ENCODE measurements at regions not wholly inside any gene's neighbourhood (a gene's known extent, or its start where the extent isn't known, plus 50 kb on each side); places are given as distances from the start of the nearest gene placed in this dataset.

DNA sequence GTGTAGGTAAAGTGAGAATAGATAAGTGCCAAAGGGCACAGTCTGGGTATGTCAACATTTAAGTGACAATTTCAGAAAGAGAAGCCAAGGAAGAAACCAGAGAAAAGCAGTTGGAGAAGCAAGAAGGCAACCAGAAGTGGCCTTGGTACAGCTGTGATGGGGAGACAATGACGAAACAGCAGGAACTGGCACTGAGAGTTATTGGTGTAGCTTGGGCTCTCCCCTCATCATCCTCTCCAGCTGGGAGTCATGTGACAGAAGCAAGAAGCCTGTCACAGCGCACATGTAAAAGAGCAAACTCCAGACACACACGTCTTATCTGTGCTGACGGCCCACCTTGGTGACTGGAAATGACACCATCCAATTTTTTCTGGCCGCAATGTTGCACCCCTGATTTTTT is 203.3 kb upstream of the NUDT4 start:
- intact Hi-C loops (cut with micrococcal nuclease) = no loop called here

DNA sequence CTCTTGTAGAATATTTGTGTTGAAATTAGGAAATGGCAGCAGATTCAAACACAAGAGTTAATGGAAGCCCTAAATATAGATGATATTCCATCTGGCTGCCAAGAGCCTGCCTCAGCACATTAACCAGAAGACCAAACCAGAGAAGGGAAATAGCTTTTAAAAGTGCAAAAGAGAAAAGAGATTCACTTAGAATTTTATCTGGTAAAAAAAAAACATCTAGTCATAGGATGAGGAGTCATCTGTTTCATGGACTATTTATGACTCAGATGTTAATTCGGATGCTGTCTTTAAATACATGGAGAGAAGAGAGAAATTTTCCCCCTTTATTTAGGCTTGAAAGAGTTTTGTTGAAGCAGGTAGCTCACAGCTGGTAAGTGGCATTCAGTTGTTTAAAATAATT is 201.6 kb upstream of the NUDT4 start:
- intact Hi-C loops (cut with micrococcal nuclease) = no loop called here

DNA sequence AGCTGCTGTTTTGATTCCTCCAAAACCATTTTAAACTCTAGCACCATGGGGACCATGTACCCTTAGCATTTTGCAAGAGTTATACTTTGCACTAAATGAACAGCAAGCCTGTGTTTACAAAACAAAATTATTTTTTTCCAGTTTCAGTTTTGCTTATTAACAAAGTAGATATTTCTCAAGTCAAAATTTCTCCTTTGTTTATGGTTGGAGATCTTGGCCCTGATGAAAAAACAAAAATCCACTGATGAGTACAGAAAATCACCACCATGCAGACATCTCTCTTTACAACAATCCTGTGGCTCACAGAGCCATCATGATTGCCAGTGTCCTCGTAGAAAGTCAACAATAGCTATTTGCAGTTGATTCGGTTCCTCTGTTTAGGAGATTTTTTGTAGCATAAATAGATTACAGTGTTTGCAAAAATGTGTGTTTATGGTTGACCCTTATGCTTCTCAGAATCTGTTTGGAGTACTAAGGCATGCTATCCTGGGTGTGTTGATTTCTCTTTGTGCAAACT is 201.1 kb upstream of the NUDT4 start:
- intact Hi-C loops (cut with micrococcal nuclease) = no loop called here

DNA sequence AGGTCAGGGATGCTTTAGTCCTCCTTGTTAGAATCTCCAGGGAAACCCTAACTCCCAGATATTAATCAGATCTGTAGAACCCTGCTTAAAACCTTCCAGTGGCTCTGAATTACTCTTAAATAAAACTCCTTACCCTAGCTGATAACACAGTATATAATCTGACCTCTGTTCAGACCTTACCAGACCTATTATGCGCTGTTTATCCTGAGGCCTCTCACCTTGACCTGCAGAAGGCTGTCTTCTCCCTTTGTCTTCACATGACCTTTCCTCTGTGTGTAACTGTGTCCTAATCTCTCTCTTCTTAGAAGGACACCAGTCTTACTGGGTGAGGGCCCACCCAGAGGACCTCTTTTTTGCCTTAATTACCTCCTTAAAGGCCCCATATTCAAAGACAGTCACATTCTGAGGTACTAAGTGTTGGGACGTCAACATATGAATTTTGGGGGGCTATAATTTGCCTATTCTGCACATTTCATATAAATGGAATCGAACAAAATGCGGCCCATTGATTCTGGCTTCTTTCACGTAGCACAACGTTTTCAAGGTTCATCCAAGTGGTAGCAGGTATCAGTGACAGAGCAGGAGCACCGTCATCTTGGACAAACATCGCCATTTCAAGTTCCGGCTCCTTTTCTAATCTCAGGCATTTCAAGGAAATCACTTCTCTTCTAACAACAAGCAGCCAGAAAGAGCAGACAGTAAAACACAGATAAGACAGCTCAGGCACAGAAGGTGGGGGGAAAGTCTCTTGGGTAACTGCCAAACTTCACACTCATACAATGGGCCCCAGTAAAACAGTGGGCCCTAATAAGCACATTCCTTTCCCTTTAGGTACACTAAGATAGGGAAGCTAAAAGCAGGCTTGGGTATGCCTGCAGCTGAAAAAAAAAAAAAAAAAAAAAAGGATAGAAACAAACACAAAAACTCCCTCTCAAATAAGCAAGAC is 200.2 kb upstream of the NUDT4 start:
- intact Hi-C loops (cut with micrococcal nuclease) = no loop called here

DNA sequence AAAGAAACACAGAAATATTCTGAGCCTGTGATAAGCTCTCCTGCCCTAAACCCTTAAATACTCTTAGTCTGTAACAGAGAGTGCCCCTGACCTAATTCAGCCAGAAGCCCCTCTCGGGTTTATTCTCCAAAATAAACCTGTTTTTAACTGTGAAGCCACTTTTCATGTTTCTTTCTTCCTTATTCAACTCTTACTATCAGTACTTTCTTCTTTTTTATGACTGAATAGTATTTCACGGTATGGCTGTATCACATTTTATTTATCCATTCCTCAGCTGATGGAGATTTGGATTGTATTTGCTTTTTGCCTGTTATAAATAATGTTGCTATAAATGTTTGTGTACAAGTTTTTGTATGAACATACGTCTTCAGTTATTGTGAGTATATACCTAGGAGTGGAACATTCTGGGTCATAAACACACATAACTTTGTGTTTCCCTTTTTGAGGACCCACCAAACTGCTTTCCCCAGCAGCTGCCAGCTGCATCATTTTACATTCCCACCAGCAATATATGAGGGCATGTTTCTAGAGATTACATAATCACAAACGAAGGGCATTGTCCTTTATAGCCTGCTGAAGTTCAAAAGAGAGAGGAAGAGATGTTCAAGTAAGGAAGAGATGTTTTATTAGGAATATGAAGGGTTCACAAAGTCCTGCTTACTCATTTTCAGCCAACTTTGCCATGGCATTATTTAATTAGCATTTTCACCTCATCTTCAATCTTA is 199.4 kb upstream of the NUDT4 start:
- intact Hi-C loops (cut with micrococcal nuclease) = no loop called here

DNA sequence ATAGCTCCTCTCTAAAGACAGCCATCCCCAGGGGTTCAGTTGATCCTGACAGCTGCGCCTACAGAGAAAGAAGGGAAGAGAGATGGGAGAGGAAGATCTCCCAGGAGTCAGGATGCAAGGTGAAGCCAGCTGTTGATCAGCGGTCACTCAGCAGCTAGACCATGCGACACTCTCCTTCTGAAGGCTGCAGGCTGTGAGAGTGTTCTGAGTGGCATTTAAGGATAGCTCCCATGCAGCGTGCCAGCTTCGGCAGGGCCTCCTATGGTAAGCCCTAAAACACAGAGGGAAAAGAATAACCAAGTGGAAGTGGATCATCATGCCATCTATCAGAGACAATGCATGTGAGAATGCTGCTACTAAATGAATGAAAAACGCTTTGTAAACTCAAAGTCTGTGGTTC is 197.9 kb upstream of the NUDT4 start:
- intact Hi-C loops (cut with micrococcal nuclease) = loop anchor here (5.0 kb wide), 1 partner anchor 68 kb away; no protein-coding TSS in a partner anchor

DNA sequence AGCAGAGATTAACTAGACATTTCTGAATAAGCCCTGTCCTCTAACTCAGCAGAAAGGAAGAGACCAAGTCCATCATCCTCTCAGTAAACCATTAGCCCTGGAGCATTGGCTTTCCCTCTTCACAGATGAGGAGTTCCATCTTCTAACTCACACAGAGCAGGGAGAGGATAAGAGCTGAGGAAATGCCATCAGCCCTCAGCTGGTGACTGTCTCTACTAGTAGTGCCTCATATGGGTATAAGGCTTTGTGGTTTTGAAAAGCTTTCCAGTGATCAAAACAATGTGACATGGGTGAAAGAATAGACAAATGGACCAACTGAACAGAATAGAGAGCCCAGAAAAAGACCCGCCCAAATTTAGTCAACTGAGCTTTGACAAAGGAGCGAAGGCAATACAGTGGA is 197.2 kb upstream of the NUDT4 start:
- intact Hi-C loops (cut with micrococcal nuclease) = loop anchor here (5.0 kb wide), 1 partner anchor 67 kb away; no protein-coding TSS in a partner anchor

DNA sequence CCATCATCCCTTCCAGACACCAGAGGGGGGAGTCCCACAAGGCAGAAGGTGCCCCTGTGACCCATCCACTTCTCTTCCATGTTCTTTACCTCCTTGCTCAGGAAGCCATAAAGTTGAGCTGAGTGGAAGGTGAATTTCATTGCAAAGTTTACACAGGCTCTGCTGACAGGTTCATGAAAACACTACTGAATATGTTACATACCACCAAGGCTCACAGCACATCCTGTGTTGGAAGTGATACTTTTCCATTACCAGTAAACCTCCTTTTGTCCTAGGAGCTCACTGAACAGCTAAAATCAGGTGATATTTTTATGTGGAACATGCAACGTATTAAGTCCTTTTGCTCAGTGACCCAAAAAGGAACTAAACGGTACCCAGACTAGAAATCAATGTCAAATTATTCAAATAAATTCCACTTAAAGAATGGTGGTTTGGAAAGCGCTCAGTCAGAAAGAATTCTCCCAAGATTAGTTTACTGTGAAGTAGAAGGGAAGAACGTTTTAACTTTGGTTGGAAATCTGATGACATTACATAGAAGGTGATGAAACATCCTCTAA is 196.2 kb upstream of the NUDT4 start:
- intact Hi-C loops (cut with micrococcal nuclease) = loop anchor here (5.0 kb wide), 1 partner anchor 66 kb away; no protein-coding TSS in a partner anchor

DNA sequence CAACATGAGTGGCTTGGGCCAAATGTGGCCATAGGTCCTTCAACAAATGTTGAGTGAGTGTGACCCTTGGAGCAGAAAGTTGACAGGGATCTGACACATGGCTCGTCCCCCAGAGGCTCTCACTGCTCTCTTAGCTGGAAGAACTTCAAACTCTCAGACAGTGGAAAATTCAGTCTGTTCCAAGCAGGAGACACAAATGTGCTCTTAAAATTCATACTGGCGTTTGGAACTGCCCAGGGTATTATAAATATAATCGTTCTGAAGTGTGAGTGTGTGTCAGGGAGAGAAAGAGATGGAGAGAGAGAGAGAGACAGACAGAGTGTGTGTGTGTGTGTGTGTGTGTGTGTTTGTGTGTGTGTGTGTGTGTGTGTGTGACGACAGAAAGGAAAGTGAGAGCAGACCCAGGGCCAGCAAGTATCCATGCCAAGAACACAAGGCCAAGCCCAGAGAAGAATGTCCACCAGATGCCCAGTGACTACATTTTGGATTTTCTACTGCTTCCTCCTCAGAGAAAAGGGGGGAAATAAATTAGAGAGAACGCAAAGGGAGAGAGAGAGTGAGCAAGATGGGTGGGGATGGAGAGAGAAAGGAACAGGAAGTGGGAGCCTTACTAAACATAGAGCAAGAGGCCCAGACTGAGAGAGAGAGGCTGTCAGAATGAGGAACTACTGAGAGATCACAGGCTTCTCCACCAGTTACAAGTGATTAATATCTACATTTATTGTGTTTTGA is 193.6 kb upstream of the NUDT4 start:
- intact Hi-C loops (cut with micrococcal nuclease) = loop anchor here (5.0 kb wide), 1 partner anchor 63 kb away; no protein-coding TSS in a partner anchor

DNA sequence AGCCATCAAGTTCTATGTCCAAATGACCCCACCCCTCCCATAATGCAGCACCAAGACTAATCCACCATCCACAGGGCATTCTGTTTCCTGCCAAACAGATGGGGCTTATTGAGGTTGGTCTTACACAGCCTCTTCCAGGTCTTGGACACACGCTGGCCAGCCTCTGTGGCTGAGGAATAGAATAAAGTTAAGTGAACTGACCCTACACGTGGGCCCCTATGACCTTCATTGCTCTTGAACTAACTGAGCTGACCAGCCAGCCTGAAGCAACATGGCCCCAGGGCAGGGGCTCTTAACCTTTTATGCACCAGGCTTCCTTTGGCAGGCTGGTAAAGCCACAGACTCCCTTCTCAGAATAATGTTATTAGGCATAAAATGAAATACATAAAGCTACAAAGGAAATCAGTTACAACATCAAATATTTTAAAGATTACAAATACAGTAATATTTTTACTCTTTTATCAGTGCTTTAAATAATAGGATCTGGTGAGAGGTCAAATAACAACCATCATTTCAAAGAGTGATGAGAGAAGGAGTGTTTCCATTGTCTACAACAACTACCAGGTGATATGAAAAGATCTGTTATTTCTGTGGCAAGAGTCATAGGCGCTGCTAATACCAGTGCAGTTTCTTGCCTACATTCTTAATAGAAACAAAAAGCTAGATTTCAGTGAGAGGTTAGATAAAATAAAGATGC is 192.9 kb upstream of the NUDT4 start:
- intact Hi-C loops (cut with micrococcal nuclease) = loop anchor here (5.0 kb wide), 1 partner anchor 62 kb away; no protein-coding TSS in a partner anchor

DNA sequence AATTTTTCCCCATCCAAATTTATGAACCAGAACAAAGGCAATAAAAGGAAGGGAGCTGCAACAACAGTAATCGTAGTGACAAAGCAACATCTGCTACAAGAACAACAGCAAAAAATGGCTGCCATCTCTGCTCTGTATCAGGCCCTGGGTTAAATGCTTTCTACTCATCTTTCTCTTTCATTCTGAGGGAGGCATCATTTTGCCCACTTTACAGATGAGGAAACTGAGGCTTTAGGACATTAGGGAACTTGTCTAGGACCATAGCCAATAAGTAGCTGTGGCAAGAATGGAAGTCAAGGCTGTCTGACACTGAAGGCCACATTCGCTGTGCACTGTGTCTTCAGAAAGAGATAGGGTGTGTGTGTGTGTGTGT is 192.4 kb upstream of the NUDT4 start:
- intact Hi-C loops (cut with micrococcal nuclease) = no loop called here

DNA sequence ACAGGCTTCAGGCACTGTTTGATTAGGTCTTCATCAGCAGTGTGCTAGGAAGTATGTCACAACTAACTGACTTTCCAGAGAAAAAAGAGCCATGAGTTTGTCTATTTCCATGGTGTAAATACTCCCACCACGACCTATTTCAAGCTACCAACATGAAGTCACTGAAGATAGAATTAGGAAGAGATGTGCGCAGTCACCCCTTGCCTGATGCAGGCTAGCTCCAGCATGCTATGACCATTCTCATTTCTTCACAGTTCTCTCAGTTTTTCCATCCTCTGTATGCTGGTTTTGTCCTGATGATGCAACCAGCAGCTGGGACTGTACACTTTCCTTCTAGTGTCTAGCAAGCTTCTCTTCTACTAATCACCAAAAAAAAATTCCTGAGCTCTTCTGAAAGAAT is 191.6 kb upstream of the NUDT4 start:
- intact Hi-C loops (cut with micrococcal nuclease) = no loop called here

DNA sequence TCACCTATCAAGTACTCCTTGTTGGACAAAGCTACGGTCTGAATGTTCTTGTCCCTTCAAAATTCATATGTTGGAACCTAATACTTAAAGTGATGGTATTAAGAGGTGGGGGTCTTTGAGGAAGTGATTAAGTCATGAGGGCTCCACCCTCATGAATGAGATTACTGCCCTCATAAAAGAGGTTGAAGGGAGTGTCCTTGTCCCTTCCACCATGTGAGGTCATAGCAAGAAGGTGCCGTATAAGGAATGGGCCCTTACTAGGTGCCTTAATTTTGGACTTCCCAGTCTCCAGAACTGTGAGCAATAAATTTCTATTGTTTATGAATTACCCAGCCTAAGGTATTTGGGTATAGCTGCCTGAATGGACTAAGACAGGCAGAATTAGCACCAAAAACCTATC is 191.1 kb upstream of the NUDT4 start:
- intact Hi-C loops (cut with micrococcal nuclease) = no loop called here

DNA sequence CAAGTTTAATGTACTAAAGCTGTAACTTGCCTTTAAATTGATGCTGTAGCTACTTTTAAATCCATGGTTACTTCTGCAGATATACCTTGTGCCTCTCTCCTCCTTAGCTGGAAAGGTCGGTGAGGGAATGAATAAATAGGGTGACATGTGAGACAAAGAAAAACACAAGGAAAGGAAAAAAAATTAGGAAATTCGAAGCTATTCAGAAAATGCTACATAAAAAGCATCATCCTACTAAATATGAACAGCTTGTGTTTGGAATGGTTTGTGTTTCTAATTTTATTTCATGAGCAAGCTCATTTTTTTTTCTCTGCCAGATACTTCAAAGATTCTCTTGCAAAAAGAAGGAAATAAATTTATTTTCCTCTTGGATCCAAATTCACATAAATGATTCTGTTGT is 186.3 kb upstream of the NUDT4 start:
- intact Hi-C loops (cut with micrococcal nuclease) = no loop called here

DNA sequence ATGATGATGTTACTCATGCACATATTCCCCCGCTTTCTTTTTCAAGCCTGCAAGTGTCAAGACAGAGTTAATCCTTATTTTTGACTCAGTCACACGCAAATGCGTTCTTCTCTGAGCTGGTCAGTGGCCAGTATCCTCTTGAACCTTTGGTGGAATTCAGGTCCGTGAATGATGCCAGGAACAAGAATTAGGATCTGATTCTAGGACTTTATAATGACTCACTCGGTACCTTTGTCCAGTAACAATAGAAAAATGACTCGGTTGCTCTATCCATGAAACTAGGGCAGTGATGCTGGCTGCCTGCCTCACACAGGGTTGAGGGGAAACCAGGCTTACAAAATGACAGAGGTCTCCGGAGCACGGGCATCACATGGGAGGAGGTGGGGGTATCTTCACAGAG is 185.8 kb upstream of the NUDT4 start:
- intact Hi-C loops (cut with micrococcal nuclease) = no loop called here

DNA sequence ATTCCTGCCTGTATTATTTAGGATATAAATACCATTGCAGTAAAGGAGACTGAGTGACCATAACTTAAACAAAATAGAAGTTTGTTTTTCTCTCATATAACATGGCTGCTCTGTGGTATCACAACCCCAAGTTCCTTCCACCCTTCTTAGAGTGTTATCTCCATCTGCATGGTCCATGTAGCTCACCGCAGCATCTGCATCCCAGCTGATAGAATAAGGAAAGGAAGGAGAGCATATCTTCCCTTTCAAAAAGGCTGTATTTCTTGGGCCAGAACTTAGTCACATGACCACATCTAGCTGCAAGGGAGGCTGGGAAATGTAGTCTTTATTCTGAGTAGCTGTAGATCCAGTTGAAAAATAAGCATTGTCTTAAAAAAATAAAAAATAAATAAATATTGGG is 184.8 kb upstream of the NUDT4 start:
- intact Hi-C loops (cut with micrococcal nuclease) = no loop called here

DNA sequence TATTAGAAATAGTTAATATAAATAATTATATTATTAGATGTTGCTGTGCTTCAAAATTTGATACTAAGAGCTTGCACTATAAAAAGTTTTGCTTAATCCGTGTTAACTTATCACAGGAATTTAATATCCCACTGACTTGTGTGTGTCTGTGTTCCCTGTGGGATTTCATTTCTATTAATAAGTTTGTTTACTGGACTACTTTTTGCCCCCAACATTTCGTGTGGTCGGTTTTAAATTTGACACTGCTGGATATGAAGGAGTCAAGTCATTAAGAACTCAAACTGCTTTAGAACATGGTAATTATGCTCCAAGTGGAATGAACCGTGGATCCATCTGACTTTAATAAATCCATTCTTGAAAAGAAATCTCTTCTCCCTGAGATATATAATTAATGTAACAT is 182.2 kb upstream of the NUDT4 start:
- intact Hi-C loops (cut with micrococcal nuclease) = no loop called here

DNA sequence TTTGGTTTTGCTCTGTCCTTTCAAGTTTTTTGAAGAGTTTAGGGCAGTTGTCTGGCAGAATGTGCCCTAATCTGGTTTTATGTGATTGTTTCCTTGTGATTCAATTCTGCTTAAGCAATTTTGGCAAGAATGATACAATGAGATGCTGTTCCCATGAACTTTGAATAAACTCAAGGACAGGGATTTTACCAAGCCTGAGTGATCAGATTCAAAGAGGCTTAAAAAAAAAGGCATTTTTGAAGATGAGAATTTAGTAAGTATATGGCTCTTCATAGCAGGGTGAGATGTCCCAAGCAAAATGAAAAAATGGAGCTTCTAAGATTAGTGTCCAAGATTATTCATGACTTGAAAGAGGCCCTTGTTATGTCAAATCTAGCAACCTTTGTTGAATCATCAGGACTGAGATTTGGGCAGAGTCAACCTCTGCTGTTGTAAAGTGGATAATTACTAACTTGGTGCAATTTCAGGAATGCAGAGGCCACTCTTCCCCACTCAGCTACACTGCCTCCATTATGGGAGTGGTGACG is 180.6 kb upstream of the NUDT4 start:
- intact Hi-C loops (cut with micrococcal nuclease) = no loop called here

DNA sequence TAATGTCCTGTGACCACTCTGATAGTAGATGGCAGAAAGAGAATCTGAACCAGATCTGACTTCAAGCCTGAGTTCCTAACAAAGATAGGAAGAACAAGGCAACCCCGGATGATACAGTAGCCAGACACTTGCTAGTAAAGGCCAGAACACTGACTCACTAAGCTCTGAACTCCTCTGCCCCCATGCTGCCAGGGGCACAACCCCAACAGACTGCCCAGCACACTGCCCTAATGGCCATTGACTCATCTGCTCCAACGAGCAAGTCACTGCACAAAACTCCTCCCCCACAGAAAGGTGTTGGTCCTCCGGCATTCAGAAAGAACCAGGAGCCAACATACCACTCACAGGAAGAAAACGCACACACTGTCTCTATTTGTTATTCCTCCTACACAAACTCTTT is 179.6 kb upstream of the NUDT4 start:
- intact Hi-C loops (cut with micrococcal nuclease) = no loop called here

DNA sequence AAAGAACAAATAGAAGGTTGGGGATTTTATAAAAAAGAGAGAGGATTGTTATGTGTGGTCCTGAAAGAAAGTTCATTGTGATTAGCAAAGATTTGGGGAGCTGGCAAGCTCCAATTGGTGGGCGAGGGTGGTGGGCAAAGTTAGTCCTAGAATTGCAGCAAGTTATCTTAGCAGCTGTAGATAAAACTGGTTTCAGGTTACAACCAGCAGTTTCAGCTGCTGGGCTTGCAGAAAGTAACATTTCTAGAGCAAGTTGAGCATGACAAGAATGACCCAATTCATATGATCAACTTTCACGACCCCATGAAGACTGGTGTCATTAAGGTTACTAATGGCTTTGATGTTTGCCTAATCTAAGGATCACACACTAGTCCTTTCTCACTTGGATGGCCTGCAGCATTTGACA is 177.9 kb upstream of the NUDT4 start:
- intact Hi-C loops (cut with micrococcal nuclease) = no loop called here
